Brain pericyte (primary cell): ENCODE measurements at regions not wholly inside any gene's neighbourhood (a gene's known extent, or its start where the extent isn't known, plus 50 kb on each side); places are given as distances from the start of the nearest gene placed in this dataset.

Source experiments
- DNase-seq: peaks from one replicate; pipeline ENCODE4 v3.0.0-alpha.2; 2012; ENCODE audit warnings: low read depth, low spot score

DNA sequence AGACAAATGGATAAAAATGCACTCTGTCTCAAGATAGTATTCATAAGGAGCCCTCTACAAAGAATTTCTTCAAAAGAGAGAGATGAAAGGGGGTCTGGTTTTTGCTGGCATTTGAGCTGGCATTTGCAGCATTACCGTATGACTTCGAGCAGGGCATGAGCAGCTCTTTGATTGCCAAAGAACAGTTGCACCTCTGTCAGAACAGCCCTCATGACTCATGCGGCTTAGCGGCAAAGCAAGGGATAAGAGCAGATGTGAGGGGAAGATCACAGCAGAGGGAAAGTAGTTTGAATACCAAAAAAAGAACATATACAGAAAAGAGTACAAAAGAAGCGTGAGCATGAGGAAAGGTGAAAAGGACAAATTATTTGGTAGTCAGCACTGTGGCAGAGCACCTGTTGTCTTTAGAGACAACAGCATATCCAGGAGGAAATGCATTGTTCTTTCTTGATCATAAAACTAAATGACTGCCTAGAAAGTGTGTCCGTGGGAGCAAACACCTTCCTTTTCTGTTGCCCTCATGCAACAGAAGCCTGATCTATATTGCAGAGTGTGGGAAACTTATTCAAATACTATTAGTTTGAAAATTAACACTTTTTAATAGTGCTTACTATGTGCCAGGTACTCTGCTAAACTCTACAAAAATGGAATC is 80.5 kb upstream of the SLC24A5 start:
- DNase-seq = no peak

DNA sequence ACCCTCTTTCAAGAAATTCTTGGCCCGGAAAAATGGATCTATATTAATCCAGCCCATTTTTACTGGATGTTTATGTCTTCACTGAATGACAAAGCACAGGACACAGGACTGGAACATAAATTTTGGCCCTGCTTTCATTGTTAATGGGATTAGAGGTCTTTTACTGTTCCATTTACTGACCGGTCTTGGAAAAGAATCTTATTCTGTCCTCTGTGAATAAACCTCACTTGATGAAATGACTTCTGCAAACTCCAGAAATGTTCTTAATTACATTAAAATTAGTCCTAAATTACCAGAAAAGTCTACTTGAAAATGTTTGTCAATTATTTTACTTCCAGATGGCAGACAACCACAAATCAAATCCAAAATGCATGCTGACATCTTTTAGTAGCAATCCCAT is 79.3 kb upstream of the SLC24A5 start:
- no peak for DNase-seq

DNA sequence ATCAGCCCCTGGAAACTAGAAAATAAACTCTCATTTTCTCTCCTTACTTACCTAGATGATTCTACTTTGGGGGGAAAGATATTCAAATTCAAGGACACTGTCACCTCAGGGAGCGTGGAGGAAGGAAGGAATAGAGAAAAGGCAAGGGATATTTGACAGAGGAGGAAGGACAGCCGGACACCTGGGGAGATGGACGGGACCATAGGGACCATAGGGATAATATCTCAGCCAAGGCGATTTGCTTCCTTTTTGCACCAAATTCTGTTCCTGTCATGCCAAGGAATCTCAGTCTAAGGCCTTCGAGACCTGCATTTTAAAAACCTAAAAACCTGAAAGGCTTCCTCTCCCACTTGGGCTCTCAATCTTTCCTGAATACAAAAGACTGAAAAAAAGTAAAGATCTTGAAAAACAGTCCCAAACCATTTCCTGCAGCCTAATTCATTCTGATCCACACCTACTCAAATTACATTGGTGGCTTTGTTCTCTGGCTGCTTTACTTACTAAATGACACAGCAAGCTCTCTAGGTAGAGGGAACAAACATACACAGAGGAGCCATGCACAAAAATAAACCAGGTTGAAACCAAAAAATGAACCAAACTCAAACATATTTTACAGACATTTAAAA is 73.9 kb upstream of the SLC24A5 start:
- no peak for DNase-seq

GRCh38 chr15:48049736-48050135 is 71.1 kb upstream of the SLC24A5 start:
- no peak for DNase-seq

- no peak for DNase-seq
Measured at GRCh38 chr15:48052946-48053345, 67.8 kb upstream of the SLC24A5 start.

DNA sequence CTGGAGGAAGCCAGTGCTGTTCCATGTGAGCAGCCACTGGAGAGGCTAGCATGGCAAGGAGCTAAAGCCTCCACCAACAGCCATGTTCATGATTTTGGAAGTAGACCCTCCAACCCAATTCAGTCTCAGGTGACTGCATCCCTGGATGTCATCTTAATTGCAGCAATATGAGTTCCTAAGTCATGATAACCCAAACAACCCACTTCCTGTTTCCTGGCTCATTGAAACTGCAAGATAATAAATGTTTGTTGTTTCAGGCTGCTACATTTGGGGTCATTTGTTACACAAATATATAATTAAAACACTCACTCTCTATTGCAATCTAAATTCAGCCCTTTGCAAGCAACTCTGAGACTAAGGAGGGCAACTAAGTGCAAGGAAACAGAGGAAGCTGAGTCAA is 62.4 kb upstream of the SLC24A5 start:
- no peak for DNase-seq

- DNase-seq = no peak
Measured at GRCh38 chr15:48059791-48060190, 61.0 kb upstream of the SLC24A5 start.

DNA sequence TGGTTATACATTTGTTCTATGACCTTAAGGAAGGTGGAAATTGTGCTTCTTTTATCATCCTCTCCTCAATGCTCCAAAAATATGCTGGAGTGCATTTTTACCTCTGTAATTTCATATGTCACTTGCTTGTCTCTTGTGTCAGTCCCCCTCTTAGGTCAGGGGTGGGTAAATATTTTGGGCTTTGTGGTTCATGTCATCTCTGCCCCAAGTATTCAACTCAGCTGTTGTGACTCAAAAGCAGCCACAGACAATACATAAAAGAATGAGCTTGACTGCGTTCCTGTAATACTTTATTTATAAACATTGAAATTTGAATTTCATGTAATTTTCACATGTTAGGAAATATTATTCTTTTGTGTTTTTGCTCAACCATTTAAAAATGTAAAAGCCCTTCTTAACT is 60.4 kb upstream of the SLC24A5 start:
- DNase-seq = no peak

- DNase-seq = no peak
Measured at GRCh38 chr15:48061605-48062004, 59.2 kb upstream of the SLC24A5 start.

- DNase-seq = no peak
Measured at GRCh38 chr15:48062148-48062872, 58.5 kb upstream of the SLC24A5 start.

GRCh38 chr15:48063411-48063985 is 57.3 kb upstream of the SLC24A5 start:
- DNase-seq = no peak

- DNase-seq = no peak
Measured at GRCh38 chr15:48064421-48064820, 56.4 kb upstream of the SLC24A5 start.

DNA sequence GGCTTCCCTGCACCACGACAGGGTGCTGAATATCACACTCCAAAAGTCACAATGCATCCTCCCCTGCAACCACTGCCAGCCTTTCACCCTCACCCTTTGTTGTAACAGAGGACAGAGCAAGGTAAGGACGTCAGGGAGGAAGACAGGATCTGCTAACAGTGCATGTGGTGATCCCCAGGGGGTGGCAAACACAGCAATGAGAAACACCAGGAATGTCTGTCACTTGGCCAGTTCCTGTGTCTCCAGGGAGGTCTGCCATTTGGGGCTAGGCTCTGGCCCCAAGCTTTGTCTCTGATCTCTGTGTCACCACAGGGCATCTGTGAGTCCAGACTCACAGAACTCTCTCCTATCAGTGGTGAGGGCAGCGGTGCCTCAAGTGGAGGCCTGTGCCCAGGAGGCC is 54.3 kb upstream of the SLC24A5 start:
- no peak for DNase-seq
